Kidney (tissue), 13 donors: ENCODE measurements at regions not wholly inside any gene's neighbourhood (a gene's known extent, or its start where the extent isn't known, plus 50 kb on each side); places are given as distances from the start of the nearest gene placed in this dataset.

ENCODE experiments used
- DNase-seq, 5 donors: peaks; one replicate each; pipeline ENCODE4 v3.0.0-alpha.2; 2013 to 2020
- FAIRE-seq: peaks from 2 replicates; lab custom pipeline; 2012; peaks lifted over from hg19 to GRCh38; lab: Jason Lieb, UNC
- H3K27ac ChIP-seq, 2 donors: one replicate each; pipeline ENCODE4 v1.7.0; 2013; ENCODE audit warnings: low read depth in 2 of 2, low read length in 2 of 2, inconsistent platforms in 1 of 2
- H3K27me3 ChIP-seq: one replicate; pipeline ENCODE4 v1.7.1; 2013; ENCODE audit warnings: low read length, inconsistent platforms; ENCODE audit not compliant: control insufficient read depth, insufficient read depth
- H3K36me3 ChIP-seq, 3 donors: one replicate each; pipeline versions ENCODE4 v1.7.0 to v1.7.1; 2013; ENCODE audit warnings: low read length in 3 of 3, control low read depth in 1 of 3, inconsistent platforms in 1 of 3; ENCODE audit not compliant: insufficient read depth in 3 of 3, control insufficient read depth in 2 of 3
- H3K4me1 ChIP-seq, 3 donors: one replicate each; pipeline versions ENCODE4 v1.7.0 to v1.7.1; 2013; ENCODE audit warnings: low read length in 3 of 3, inconsistent platforms in 1 of 3, low read depth in 1 of 3; ENCODE audit not compliant: control insufficient read depth in 2 of 3, insufficient read depth in 2 of 3
- H3K4me3 ChIP-seq, 3 donors: one replicate each; pipeline versions ENCODE4 v1.7.0 to v1.8.1; 2013; ENCODE audit warnings: low read length in 3 of 3, control low read depth in 1 of 3, inconsistent platforms in 1 of 3
- H3K9ac ChIP-seq, 3 donors: one replicate each; pipeline versions ENCODE4 v1.7.0 to v1.7.1; 2013; ENCODE audit warnings: low read length in 3 of 3, control low read depth in 1 of 3, inconsistent platforms in 1 of 3
- H3K9me3 ChIP-seq, 3 donors: one replicate each; pipeline versions ENCODE4 v1.7.0 to v1.7.1; 2013; ENCODE audit warnings: low read length in 3 of 3, control low read depth in 1 of 3, inconsistent platforms in 1 of 3; ENCODE audit not compliant: control insufficient read depth in 2 of 3, insufficient read depth in 1 of 3
- CTCF ChIP-seq: IDR thresholded peaks from 3 replicates; pipeline ENCODE4 v1.5.1; 2012; ENCODE audit warnings: mild to moderate bottlenecking, moderate library complexity, borderline replicate concordance; ENCODE audit not compliant: insufficient read depth; ENCODE audit errors: extremely low read depth
- intact Hi-C: fragments of 100-400 bp; cut with DNase I; formaldehyde crosslinking; loops from one replicate; pipeline ENCODE4 v1.11.1; 2022
- donor health status: control.
- donor health status: control.
- donor health status: control.
- donor health status: control.
- donor health status: control.
- donor health status: DM: yes; HTN: yes; CAD: no.
- donor health status: Normal renal cell carcinoma (clear cell type).

GRCh38 chr4:123288309-123289025 lies 108.1 kb upstream of the SPRY1 start:
- H3K27ac ChIP-seq = no peak overlapping the region
- FAIRE-seq (no peak), DNase-seq (no peak)
- H3K36me3 ChIP-seq = no peaks in the 10 kb centered on the region
- TF ChIP-seq CTCF = no peak
- H3K27me3 ChIP-seq = no peaks in the 10 kb centered on the region
- no peak overlapping the region for H3K4me3 ChIP-seq
- H3K9ac ChIP-seq = no peak overlapping the region
- H3K9me3 ChIP-seq = peaks cover 0 to 12% (median 4%) of the 10 kb centered on the region in 3 donors
- intact Hi-C loops = no loop called here
- peaks cover 0 to 6% (median 4%) of the 10 kb centered on the region in 3 donors for H3K4me1 ChIP-seq

GRCh38 chr4:123291329-123291728 lies 105.3 kb upstream of the SPRY1 start:
- Histone ChIP-seq H3K9me3 (peaks cover 0 to 12% (median 4%) of the 10 kb centered on the region in 3 donors), H3K27me3 (no peaks in the 10 kb centered on the region), H3K9ac (no peak overlapping the region), H3K27ac (no peak overlapping the region), H3K4me3 (no peak overlapping the region), H3K4me1 (no peaks in the 10 kb centered on the region), H3K36me3 (no peaks in the 10 kb centered on the region)
- DNase-seq (no peak), FAIRE-seq (no peak)
- intact Hi-C loops = no loop called here
- TF ChIP-seq CTCF = no peak

GRCh38 chr4:123297836-123298235 lies 98.8 kb upstream of the SPRY1 start:
- Histone ChIP-seq H3K9me3 (no peaks in the 10 kb centered on the region), H3K27ac (no peak overlapping the region), H3K36me3 (no peaks in the 10 kb centered on the region), H3K27me3 (no peaks in the 10 kb centered on the region), H3K4me3 (no peak overlapping the region), H3K9ac (no peak overlapping the region), H3K4me1 (no peaks in the 10 kb centered on the region)
- intact Hi-C loops = no loop called here
- FAIRE-seq = no peak
- DNase-seq = no peak
- TF ChIP-seq CTCF = no peak
